PFSK-1 (cell line): ENCODE measurements at regions not wholly inside any gene's neighbourhood (a gene's known extent, or its start where the extent isn't known, plus 50 kb on each side); places are given as distances from the start of the nearest gene placed in this dataset.

Experiments
- POLR2AphosphoS5 ChIP-seq: IDR thresholded peaks from 2 replicates; pipeline ENCODE4 v1.6.1; 2012; ENCODE audit warnings: low read depth, mild to moderate bottlenecking, control low read depth, low read length, moderate library complexity
- SIN3A ChIP-seq: IDR thresholded peaks from 2 replicates; pipeline ENCODE4 v1.6.1; 2012; ENCODE audit warnings: mild to moderate bottlenecking, low read length, moderate library complexity, borderline replicate concordance; ENCODE audit not compliant: insufficient read depth
- TF ChIP-seq, protein P1 (sequence below), 2 experiments: IDR thresholded peaks; 2 replicates each; pipeline versions ENCODE4 v1.6.1 to v1.8.0; 2011 to 2012; ENCODE audit warnings: low read depth in 2 of 2, low read length in 2 of 2, control low read depth in 1 of 2, inconsistent platforms in 1 of 2, mild to moderate bottlenecking in 1 of 2, moderate library complexity in 1 of 2; ENCODE audit not compliant: insufficient read depth in 1 of 2

DNA sequence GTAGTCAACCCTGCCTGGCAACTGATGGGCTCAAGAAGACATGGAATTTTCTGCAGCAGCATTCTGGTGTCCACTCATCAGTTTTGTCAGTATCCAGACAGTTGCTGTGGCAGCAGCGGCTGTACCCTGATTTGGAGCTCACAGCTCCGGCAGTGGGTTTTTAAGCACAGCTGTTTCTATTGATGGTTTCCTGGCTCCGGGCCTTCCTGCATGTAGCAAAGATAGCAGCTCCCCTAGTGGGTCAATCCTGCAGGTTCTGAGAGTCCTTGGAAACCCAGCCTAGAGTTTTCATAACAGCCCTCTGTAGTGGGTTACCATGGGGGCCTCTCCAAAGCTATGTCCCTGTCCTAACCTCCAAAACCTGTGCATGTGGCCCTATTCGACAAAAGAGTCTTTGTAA, 84.0 kb upstream of the ATP6AP2 start:
- TF ChIP-seq POLR2AphosphoS5 (no peak), SIN3A (no peak)
- TF ChIP-seq, protein P1, sequence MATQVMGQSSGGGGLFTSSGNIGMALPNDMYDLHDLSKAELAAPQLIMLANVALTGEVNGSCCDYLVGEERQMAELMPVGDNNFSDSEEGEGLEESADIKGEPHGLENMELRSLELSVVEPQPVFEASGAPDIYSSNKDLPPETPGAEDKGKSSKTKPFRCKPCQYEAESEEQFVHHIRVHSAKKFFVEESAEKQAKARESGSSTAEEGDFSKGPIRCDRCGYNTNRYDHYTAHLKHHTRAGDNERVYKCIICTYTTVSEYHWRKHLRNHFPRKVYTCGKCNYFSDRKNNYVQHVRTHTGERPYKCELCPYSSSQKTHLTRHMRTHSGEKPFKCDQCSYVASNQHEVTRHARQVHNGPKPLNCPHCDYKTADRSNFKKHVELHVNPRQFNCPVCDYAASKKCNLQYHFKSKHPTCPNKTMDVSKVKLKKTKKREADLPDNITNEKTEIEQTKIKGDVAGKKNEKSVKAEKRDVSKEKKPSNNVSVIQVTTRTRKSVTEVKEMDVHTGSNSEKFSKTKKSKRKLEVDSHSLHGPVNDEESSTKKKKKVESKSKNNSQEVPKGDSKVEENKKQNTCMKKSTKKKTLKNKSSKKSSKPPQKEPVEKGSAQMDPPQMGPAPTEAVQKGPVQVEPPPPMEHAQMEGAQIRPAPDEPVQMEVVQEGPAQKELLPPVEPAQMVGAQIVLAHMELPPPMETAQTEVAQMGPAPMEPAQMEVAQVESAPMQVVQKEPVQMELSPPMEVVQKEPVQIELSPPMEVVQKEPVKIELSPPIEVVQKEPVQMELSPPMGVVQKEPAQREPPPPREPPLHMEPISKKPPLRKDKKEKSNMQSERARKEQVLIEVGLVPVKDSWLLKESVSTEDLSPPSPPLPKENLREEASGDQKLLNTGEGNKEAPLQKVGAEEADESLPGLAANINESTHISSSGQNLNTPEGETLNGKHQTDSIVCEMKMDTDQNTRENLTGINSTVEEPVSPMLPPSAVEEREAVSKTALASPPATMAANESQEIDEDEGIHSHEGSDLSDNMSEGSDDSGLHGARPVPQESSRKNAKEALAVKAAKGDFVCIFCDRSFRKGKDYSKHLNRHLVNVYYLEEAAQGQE (IDR thresholded peaks at IDR 0.05; ENCODE audit: insufficient read depth in 1 of 2, low read depth in 2 of 2, low read length in 2 of 2), result no peak
